ENCODE measurements at regions not wholly inside any gene's neighbourhood (a gene's known extent, or its start where the extent isn't known, plus 50 kb on each side); places are given as distances from the start of the nearest gene placed in this dataset.
"Not testable (repeated sequence)": the region's sequence is repeated elsewhere in the genome, so short reads cannot be mapped to it uniquely, and the experiment has no call there.

GRCh38 chr2:87361805-87362204 is 340.2 kb upstream of the PLGLB1 start:
- TF ChIP-seq POLR2AphosphoS5, CTCF (IDR thresholded peaks at IDR 0.05): not testable (repeated sequence)
